SJCRH30 (cell line): ENCODE measurements at regions not wholly inside any gene's neighbourhood (a gene's known extent, or its start where the extent isn't known, plus 50 kb on each side); places are given as distances from the start of the nearest gene placed in this dataset.
"Not testable (repeated sequence)": the region's sequence is repeated elsewhere in the genome, so short reads cannot be mapped to it uniquely, and the experiment has no call there.

ENCODE experiments used
- DNase-seq, 2 experiments: peaks; one replicate each; pipeline ENCODE4 v3.0.0-alpha.2; 2015 to 2020
- H3K27ac ChIP-seq: fragments of 250-450 bp; sonication (Bioruptor Pico); 2 replicates; pipeline ENCODE4 v1.5.1; 2020; ENCODE audit warnings: mild to moderate bottlenecking, moderate library complexity
- H3K27me3 ChIP-seq: fragments of 250-450 bp; sonication (Bioruptor Pico); 2 replicates; pipeline ENCODE4 v1.5.1; 2020; ENCODE audit warnings: mild to moderate bottlenecking, moderate library complexity
- H3K36me3 ChIP-seq: fragments of 250-450 bp; sonication (Bioruptor Pico); 2 replicates; pipeline ENCODE4 v1.5.1; 2020; ENCODE audit warnings: mild to moderate bottlenecking, moderate library complexity
- H3K4me1 ChIP-seq: fragments of 250-450 bp; sonication (Bioruptor Pico); 2 replicates; pipeline ENCODE4 v1.5.1; 2020; ENCODE audit warnings: mild to moderate bottlenecking, moderate library complexity
- H3K4me3 ChIP-seq: fragments of 250-450 bp; sonication (Bioruptor Pico); 2 replicates; pipeline ENCODE4 v1.5.1; 2020; ENCODE audit warnings: mild to moderate bottlenecking, moderate library complexity
- H3K9me3 ChIP-seq: fragments of 250-450 bp; sonication (Bioruptor Pico); replicated peaks from 2 replicates; pipeline ENCODE4 v1.5.1; 2020; ENCODE audit warnings: mild to moderate bottlenecking, moderate library complexity

DNA sequence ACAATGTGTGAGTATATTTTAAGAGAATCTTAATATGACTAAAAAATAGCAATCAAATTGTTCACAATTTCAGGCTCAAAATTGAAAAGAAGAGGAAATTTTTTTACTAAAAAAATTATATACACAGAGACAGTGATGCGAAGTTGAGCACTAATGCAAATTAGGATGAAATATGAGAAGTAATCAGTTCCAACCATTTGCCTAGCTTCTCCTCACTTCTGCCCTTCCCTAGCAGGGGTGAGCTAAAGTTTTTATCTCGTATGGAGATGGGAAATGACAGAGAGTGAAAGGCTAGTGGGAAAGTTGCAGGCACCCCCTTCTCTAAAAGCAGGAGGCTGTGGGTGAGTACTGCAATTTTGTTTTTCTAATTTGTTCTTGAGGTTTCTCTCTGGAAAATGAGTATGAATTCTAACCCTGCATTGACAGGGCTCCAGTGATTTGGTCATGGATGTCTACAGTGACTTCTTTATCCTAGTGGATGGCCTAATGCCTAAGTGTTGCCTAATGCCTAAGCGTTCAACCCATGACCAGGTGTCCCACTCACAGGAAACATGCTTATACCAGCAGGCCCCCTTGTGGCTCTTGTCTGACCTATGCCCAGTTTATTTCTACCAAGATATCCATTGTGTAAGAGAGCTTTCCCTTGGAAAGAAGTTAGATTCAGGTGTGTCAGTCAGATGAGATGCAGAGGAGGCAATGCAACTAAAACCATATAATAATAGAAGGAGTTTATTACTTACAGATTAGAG lies 78.0 kb upstream of the HNMT start:
- no peaks in the 10 kb centered on the region for H3K9me3 ChIP-seq
- no peaks in the 10 kb centered on the region for H3K36me3 ChIP-seq
- H3K4me1 ChIP-seq: no peaks in the 10 kb centered on the region
- no peak overlapping the region for H3K4me3 ChIP-seq
- peak in 1 of 2 experiments; percentile 11 for DNase-seq
- no peak overlapping the region for H3K27ac ChIP-seq
- H3K27me3 ChIP-seq: no peaks in the 10 kb centered on the region

DNA sequence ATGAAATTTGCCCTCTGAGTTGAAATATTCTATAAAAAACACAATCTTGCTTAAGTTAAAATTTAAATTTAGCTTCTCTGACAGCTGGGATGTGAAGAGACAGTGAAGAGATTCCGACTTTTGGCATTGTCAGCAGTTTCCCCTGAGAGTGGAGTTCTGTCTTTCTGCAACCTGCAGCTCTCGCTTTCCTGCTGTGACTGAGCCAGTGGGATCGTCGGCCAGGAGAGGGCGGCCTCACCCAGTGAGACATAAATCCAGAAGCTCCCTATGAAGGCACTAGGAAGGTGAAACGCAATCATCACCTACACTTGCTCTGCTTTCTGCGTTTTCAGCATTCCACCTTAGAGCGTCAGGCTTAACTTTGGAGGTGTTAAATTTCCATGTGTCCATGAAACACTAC lies 75.4 kb upstream of the HNMT start:
- Histone ChIP-seq H3K4me3 (no peak overlapping the region), H3K27me3 (peaks cover 3% of the 10 kb centered on the region; the same call in 1 of the 2 replicates), H3K4me1 (no peaks in the 10 kb centered on the region), H3K36me3 (no peaks in the 10 kb centered on the region), H3K27ac (no peak overlapping the region), H3K9me3 (no peaks in the 10 kb centered on the region)
- peak; percentile 17 to 36 for DNase-seq

DNA sequence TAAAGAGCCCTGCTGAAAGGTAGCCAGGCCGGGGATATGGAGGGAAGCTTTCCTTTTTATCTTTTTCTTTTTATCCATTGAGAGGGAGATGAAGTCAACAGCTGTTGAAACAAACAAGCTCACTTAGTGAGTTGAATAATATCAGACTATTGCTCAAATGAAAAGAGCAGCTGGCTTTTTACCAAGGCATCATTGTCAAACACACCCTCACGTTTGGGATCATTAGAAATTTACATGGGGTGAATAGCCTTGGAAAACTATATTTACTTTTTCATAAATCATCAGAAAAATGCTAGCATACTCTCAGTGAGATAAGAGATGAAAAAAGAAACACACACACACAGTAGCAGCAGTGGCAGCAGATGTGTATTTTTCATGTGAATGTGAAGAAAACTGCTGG lies 71.5 kb upstream of the HNMT start:
- Histone ChIP-seq H3K27me3 (peaks cover 4% of the 10 kb centered on the region; the same call in 1 of the 2 replicates), H3K27ac (no peak overlapping the region), H3K4me1 (no peaks in the 10 kb centered on the region), H3K4me3 (no peak overlapping the region), H3K9me3 (no peaks in the 10 kb centered on the region), H3K36me3 (no peaks in the 10 kb centered on the region)
- no peak for DNase-seq

DNA sequence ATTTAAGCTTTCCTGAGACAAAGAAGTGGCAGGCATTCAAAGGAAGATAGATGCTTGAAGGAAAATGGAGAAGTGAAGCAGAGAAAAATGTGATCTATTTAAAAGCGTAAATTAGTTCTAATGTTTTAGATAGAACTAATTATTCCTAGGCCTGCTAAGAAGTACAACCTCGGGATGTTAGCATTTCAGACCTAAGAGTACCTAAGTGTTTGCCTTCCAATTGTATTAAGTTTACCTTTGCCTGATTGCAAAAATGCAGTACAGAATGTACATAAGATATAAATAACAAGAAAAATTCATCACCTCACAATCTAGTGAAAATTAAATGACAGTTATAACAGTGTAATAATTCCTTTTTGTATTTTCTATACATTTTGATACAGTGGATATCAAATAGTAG lies 71.1 kb upstream of the HNMT start:
- DNase-seq: no peak
- Histone ChIP-seq H3K27me3 (peaks cover 4% of the 10 kb centered on the region; the same call in 1 of the 2 replicates), H3K27ac (no peak overlapping the region), H3K9me3 (no peaks in the 10 kb centered on the region), H3K4me3 (no peak overlapping the region), H3K36me3 (no peaks in the 10 kb centered on the region), H3K4me1 (no peaks in the 10 kb centered on the region)

DNA sequence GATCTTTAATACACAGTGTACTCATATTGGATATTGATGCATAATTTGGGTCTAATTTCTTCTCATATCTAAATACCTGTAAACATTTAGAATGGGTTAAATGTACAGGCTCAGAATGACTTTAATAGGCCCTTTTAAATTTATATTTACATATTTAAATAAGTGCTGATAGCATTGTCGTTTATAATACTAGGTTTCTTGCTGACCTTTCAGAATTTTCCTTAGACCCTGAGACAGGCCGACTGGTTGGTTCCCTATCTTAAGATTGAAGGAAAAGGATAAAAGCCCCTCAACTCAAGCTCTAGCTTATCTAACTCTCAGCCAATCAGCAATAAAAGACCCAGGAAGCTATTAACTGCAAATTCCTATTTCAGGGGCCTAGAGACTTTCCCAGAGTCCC lies 67.8 kb upstream of the HNMT start:
- no peaks in the 10 kb centered on the region for H3K36me3 ChIP-seq
- peaks cover 4% of the 10 kb centered on the region; the same call in 1 of the 2 replicates for H3K27me3 ChIP-seq
- H3K4me3 ChIP-seq: no peak overlapping the region
- H3K4me1 ChIP-seq: no peaks in the 10 kb centered on the region
- H3K9me3 ChIP-seq: no peaks in the 10 kb centered on the region
- DNase-seq: no peak
- no peak overlapping the region for H3K27ac ChIP-seq

DNA sequence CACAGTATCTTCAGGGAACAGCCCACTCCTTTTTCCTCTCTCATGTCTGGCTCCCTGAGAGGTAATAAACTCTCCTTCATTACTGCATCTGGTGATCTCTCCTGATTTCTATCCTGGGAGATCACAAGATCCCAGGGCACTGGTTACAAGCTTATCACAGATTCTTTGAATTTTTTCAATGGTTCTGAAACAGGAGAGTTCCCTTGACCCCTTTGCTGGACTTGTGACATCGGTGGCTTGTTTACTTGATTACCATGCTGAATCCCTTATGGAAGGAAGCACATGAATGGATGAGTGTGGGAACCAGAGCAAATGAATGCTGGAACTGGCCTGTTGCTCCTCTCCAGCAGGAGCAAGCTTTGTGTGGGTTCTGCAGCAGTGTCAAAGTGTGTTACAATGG lies 67.2 kb upstream of the HNMT start:
- Histone ChIP-seq H3K36me3 (no peaks in the 10 kb centered on the region), H3K4me1 (no peaks in the 10 kb centered on the region), H3K9me3 (no peaks in the 10 kb centered on the region), H3K4me3 (no peak overlapping the region), H3K27me3 (peaks cover 4% of the 10 kb centered on the region; the same call in 1 of the 2 replicates), H3K27ac (no peak overlapping the region)
- no peak for DNase-seq

DNA sequence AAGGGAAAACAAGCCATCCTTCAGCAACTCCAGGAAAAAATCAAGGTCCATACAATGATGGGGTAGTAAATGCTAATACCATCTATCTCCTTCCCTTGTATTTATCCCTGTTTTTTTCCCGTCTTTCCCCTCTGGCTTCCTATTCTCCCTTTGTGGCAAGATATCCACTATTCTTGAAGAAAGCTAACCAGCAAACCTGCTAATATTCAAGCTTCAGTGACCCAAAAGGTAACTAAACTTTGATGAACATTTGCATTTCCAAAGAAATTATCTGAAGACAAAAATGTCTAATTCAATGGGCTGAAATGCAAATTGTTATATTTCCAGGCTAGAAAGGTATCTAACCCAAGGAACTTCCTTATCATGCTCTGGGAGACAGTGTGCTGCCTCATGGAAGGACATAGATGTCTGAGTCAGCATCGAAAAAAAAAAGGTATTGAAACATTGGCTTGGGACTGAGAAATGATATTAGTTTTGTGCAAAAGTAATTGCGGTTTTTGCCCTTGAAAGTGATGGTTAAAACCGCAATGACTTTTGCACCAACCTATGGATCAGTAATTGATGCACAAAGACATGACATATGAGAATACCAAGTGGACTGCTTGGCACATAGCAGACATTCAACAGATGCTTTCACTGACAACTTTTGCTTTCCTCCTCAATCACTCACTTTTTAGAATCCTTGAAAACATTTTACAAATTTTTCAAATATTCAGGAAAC lies 63.7 kb upstream of the HNMT start:
- no peak for DNase-seq
- no peaks in the 10 kb centered on the region for H3K9me3 ChIP-seq

DNA sequence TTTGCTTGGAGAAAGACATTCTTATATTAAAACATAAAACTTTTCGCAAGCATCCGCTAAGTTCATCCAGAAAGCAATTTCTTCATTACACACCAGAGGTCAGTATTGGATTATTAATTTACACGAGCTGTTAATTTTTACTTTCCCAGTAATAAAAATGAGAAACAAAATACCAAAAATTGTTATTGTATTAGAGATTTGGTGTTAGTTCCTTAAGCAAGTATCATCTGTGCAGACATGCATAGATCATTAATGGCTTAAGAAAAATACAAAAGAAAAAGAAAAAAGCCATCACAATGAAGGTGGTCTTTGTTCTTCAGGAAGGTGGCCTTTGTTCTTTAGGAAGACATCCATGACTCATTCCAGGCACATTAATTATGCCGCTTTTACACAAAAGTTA lies 53.6 kb upstream of the HNMT start:
- Histone ChIP-seq H3K9me3 (no peaks in the 10 kb centered on the region), H3K27me3 (no peaks in the 10 kb centered on the region), H3K36me3 (no peaks in the 10 kb centered on the region), H3K4me3 (no peak overlapping the region), H3K4me1 (peaks cover 11% of the 10 kb centered on the region), H3K27ac (no peak overlapping the region)
- peak in 1 of 2 experiments; percentile 45 for DNase-seq

More for the DNA sequence above, 63.7 kb upstream of the HNMT start:
- H3K36me3 ChIP-seq: no peaks in the 10 kb centered on the region
- no peak overlapping the region for H3K4me3 ChIP-seq
- no peaks in the 10 kb centered on the region for H3K27me3 ChIP-seq
- no peak overlapping the region for H3K27ac ChIP-seq
- no peaks in the 10 kb centered on the region for H3K4me1 ChIP-seq

DNA sequence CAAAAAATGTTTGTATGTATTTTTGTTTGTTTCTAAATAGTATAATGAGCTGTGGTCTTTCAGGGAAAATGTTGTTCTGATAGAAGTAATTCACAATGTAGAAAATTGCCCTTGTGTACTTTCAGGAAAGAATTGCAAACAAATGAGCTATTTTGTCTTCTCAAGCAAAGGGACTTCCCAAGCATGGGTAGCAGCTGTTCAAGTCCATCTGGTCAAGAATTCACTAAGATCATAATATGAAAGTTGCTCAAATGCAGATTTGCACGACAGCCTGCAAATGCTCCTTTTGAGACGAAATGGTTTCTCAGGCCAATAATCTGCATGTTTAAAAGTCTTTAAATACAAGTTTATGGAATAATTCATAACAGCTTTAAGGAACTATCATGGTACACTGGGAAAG lies 51.9 kb upstream of the HNMT start:
- DNase-seq: peak; percentile 41 to 66
- Histone ChIP-seq H3K4me1 (peaks cover 11% of the 10 kb centered on the region), H3K27ac (no peak overlapping the region), H3K9me3 (no peaks in the 10 kb centered on the region), H3K27me3 (no peaks in the 10 kb centered on the region), H3K36me3 (no peaks in the 10 kb centered on the region), H3K4me3 (no peak overlapping the region)

DNA sequence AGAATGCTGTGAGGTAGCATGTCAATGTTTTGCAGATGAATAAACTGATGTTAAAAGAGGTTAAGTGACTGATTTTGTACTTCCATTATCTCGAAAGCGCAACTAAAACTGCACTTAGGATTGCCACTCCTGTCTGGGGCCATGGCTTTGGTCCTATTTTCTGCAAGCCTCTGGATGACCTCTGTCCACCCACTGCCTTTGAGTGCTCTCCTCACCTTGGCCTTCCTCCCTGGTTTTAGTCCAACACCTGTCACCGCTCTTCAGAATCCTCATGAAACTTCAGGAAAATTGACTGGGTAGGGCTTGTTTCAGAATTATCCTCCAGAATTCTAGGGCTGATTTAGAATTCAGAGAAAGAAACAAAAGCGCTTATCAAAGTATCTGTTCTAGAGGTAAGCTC lies 51.1 kb upstream of the HNMT start:
- Histone ChIP-seq H3K4me3 (no peak overlapping the region), H3K27me3 (no peaks in the 10 kb centered on the region), H3K4me1 (peaks cover 11% of the 10 kb centered on the region), H3K27ac (no peak overlapping the region), H3K9me3 (no peaks in the 10 kb centered on the region), H3K36me3 (no peaks in the 10 kb centered on the region)
- DNase-seq: peak in 1 of 2 experiments; percentile 37

DNA sequence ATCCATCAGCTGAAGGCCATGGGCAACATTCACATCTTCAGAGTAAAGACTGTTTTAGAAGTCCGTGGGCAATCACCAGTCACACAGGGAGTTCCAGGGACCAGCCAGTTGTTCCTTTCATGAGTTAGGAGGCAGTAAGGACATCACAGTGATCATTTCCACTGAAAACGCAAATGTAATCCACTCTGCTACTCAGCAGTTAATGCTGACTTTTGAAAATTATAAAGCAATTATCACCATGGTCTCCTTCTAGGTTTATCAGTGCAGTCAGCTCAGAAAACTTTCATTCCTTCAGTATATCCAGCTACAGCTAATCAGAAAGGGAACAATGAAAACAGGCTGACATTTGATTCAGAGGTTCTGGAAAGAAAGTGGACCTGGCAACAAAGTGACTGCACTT lies 50.6 kb upstream of the HNMT start:
- not testable (repeated sequence) for H3K27ac ChIP-seq, H3K27me3 ChIP-seq, H3K4me3 ChIP-seq, H3K9me3 ChIP-seq, DNase-seq, H3K36me3 ChIP-seq
- H3K4me1 ChIP-seq: peaks cover 11% of the 10 kb centered on the region
